GM23338 (cell line): ENCODE measurements at regions not wholly inside any gene's neighbourhood (a gene's known extent, or its start where the extent isn't known, plus 50 kb on each side); places are given as distances from the start of the nearest gene placed in this dataset.

ENCODE experiments used
- CREB1 ChIP-seq: fragments of 250-450 bp; sonication (Bioruptor Pico); IDR thresholded peaks from 2 replicates; pipeline ENCODE4 v1.5.0; 2020; ENCODE audit warnings: low read depth, mild to moderate bottlenecking, moderate library complexity
- EZH2 ChIP-seq: fragments of 200-600 bp; sonication (generic); IDR thresholded peaks from one replicate; pipeline ENCODE4 v1.8.0; 2017; ENCODE audit warnings: antibody characterized with exemption, mild to moderate bottlenecking, low read depth; ENCODE audit not compliant: unreplicated experiment
- EZH2phosphoT487 ChIP-seq: fragments of 200-600 bp; sonication (generic); IDR thresholded peaks from one replicate; pipeline ENCODE4 v1.8.1; 2018; ENCODE audit warnings: antibody characterized with exemption; ENCODE audit not compliant: unreplicated experiment
- JUNB ChIP-seq: IDR thresholded peaks from one replicate; pipeline ENCODE4 v1.6.1; 2016; ENCODE audit warnings: antibody characterized with exemption; ENCODE audit not compliant: unreplicated experiment
- NANOG ChIP-seq: IDR thresholded peaks from 2 replicates; pipeline ENCODE4 v1.6.1; 2016; ENCODE audit warnings: antibody characterized with exemption, borderline replicate concordance
- POLR2AphosphoS5 ChIP-seq: IDR thresholded peaks from 2 replicates; pipeline ENCODE4 v1.6.1; 2016; ENCODE audit warnings: antibody characterized with exemption, low read depth
- STAT1 ChIP-seq: IDR thresholded peaks from one replicate; pipeline ENCODE4 v1.6.1; 2016; ENCODE audit warnings: antibody characterized with exemption; ENCODE audit not compliant: unreplicated experiment
- ZNF114 ChIP-seq: fragments of 250-450 bp; sonication (Bioruptor Pico); IDR thresholded peaks from 2 replicates; pipeline ENCODE4 v1.5.0; 2020; ENCODE audit warnings: mild to moderate bottlenecking, moderate library complexity
- TF ChIP-seq, protein P1 (sequence below), 2 experiments: fragments of 200-600 bp in 1 of 2; sonication (generic) in 1 of 2; conservative IDR thresholded peaks; 2 replicates each; pipeline versions ENCODE4 v1.5.1 to v1.6.1; 2016 to 2017; ENCODE audit warnings: antibody characterized with exemption in 2 of 2, low read depth in 2 of 2, mild to moderate bottlenecking in 2 of 2, moderate library complexity in 1 of 2
- TF ChIP-seq, protein P2 (sequence below): IDR thresholded peaks from 2 replicates; pipeline ENCODE4 v1.6.1; 2016; ENCODE audit warnings: antibody characterized with exemption
- TF ChIP-seq, protein P3 (sequence below): IDR thresholded peaks from one replicate; pipeline ENCODE4 v1.6.1; 2018; ENCODE audit warnings: antibody characterized with exemption; ENCODE audit not compliant: unreplicated experiment
- TF ChIP-seq, protein P4 (sequence below): fragments of 250-450 bp; sonication (Bioruptor Pico); IDR thresholded peaks from 2 replicates; pipeline ENCODE4 v1.5.0; 2020; ENCODE audit warnings: mild to moderate bottlenecking, moderate library complexity

DNA sequence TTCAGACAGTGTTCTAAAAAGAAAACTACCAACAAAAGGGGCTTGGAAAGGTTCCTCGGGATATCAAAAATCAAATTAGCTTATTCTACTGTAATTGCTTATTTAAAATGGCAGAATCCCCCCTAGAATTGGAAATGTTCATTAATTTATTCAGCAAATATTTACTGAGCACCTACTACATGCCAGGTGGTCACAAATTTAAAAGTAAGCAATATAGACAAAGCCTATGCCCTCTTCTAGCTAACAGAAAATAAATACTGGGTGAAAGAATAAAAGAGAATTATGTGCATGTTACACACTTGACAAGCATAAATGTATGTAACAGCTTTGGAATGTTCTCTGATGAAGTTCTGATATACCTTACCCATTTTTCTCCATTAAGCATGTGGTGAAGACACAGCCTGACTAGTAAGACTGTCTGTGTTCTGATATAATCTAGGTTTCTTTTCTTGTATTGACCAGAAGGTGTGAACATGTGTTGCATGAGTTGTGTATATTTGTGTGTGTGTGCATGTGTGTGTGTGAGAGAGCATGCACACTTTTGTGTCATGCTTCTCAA, 606.7 kb upstream of the CITED2 start:
- TF ChIP-seq, protein P1, sequence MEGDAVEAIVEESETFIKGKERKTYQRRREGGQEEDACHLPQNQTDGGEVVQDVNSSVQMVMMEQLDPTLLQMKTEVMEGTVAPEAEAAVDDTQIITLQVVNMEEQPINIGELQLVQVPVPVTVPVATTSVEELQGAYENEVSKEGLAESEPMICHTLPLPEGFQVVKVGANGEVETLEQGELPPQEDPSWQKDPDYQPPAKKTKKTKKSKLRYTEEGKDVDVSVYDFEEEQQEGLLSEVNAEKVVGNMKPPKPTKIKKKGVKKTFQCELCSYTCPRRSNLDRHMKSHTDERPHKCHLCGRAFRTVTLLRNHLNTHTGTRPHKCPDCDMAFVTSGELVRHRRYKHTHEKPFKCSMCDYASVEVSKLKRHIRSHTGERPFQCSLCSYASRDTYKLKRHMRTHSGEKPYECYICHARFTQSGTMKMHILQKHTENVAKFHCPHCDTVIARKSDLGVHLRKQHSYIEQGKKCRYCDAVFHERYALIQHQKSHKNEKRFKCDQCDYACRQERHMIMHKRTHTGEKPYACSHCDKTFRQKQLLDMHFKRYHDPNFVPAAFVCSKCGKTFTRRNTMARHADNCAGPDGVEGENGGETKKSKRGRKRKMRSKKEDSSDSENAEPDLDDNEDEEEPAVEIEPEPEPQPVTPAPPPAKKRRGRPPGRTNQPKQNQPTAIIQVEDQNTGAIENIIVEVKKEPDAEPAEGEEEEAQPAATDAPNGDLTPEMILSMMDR (conservative IDR thresholded peaks at IDR 0.05; ENCODE audit: low read depth in 2 of 2) = no peak
- no peak for TF ChIP-seq STAT1
- TF ChIP-seq CREB1 = no peak
- TF ChIP-seq EZH2 = no peak
- TF ChIP-seq, protein P2, sequence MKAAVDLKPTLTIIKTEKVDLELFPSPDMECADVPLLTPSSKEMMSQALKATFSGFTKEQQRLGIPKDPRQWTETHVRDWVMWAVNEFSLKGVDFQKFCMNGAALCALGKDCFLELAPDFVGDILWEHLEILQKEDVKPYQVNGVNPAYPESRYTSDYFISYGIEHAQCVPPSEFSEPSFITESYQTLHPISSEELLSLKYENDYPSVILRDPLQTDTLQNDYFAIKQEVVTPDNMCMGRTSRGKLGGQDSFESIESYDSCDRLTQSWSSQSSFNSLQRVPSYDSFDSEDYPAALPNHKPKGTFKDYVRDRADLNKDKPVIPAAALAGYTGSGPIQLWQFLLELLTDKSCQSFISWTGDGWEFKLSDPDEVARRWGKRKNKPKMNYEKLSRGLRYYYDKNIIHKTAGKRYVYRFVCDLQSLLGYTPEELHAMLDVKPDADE = no peak
- TF ChIP-seq, protein P3, sequence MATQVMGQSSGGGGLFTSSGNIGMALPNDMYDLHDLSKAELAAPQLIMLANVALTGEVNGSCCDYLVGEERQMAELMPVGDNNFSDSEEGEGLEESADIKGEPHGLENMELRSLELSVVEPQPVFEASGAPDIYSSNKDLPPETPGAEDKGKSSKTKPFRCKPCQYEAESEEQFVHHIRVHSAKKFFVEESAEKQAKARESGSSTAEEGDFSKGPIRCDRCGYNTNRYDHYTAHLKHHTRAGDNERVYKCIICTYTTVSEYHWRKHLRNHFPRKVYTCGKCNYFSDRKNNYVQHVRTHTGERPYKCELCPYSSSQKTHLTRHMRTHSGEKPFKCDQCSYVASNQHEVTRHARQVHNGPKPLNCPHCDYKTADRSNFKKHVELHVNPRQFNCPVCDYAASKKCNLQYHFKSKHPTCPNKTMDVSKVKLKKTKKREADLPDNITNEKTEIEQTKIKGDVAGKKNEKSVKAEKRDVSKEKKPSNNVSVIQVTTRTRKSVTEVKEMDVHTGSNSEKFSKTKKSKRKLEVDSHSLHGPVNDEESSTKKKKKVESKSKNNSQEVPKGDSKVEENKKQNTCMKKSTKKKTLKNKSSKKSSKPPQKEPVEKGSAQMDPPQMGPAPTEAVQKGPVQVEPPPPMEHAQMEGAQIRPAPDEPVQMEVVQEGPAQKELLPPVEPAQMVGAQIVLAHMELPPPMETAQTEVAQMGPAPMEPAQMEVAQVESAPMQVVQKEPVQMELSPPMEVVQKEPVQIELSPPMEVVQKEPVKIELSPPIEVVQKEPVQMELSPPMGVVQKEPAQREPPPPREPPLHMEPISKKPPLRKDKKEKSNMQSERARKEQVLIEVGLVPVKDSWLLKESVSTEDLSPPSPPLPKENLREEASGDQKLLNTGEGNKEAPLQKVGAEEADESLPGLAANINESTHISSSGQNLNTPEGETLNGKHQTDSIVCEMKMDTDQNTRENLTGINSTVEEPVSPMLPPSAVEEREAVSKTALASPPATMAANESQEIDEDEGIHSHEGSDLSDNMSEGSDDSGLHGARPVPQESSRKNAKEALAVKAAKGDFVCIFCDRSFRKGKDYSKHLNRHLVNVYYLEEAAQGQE = no peak
- TF ChIP-seq POLR2AphosphoS5 = no peak
- TF ChIP-seq EZH2phosphoT487 = no peak
- no peak for TF ChIP-seq JUNB
- no peak for TF ChIP-seq NANOG
- TF ChIP-seq ZNF114 (CRISPR knock-in tag) = no peak
- TF ChIP-seq, protein P4, sequence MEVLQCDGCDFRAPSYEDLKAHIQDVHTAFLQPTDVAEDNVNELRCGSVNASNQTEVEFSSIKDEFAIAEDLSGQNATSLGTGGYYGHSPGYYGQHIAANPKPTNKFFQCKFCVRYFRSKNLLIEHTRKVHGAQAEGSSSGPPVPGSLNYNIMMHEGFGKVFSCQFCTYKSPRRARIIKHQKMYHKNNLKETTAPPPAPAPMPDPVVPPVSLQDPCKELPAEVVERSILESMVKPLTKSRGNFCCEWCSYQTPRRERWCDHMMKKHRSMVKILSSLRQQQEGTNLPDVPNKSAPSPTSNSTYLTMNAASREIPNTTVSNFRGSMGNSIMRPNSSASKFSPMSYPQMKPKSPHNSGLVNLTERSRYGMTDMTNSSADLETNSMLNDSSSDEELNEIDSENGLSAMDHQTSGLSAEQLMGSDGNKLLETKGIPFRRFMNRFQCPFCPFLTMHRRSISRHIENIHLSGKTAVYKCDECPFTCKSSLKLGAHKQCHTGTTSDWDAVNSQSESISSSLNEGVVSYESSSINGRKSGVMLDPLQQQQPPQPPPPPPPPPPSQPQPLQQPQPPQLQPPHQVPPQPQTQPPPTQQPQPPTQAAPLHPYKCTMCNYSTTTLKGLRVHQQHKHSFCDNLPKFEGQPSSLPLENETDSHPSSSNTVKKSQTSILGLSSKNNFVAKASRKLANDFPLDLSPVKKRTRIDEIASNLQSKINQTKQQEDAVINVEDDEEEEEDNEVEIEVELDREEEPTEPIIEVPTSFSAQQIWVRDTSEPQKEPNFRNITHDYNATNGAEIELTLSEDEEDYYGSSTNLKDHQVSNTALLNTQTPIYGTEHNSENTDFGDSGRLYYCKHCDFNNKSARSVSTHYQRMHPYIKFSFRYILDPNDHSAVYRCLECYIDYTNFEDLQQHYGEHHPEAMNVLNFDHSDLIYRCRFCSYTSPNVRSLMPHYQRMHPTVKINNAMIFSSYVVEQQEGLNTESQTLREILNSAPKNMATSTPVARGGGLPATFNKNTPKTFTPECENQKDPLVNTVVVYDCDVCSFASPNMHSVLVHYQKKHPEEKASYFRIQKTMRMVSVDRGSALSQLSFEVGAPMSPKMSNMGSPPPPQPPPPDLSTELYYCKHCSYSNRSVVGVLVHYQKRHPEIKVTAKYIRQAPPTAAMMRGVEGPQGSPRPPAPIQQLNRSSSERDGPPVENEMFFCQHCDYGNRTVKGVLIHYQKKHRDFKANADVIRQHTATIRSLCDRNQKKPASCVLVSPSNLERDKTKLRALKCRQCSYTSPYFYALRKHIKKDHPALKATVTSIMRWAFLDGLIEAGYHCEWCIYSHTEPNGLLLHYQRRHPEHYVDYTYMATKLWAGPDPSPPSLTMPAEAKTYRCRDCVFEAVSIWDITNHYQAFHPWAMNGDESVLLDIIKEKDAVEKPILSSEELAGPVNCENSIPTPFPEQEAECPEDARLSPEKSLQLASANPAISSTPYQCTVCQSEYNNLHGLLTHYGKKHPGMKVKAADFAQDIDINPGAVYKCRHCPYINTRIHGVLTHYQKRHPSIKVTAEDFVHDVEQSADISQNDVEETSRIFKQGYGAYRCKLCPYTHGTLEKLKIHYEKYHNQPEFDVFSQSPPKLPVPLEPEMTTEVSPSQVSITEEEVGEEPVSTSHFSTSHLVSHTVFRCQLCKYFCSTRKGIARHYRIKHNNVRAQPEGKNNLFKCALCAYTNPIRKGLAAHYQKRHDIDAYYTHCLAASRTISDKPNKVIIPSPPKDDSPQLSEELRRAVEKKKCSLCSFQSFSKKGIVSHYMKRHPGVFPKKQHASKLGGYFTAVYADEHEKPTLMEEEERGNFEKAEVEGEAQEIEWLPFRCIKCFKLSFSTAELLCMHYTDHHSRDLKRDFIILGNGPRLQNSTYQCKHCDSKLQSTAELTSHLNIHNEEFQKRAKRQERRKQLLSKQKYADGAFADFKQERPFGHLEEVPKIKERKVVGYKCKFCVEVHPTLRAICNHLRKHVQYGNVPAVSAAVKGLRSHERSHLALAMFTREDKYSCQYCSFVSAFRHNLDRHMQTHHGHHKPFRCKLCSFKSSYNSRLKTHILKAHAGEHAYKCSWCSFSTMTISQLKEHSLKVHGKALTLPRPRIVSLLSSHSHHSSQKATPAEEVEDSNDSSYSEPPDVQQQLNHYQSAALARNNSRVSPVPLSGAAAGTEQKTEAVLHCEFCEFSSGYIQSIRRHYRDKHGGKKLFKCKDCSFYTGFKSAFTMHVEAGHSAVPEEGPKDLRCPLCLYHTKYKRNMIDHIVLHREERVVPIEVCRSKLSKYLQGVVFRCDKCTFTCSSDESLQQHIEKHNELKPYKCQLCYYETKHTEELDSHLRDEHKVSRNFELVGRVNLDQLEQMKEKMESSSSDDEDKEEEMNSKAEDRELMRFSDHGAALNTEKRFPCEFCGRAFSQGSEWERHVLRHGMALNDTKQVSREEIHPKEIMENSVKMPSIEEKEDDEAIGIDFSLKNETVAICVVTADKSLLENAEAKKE (CRISPR knock-in tag) = no peak
